ENCODE measurements at regions not wholly inside any gene's neighbourhood (a gene's known extent, or its start where the extent isn't known, plus 50 kb on each side); places are given as distances from the start of the nearest gene placed in this dataset.
A peak's percentile ranks its signal among the peaks of the same experiment; 100 is the strongest.

- Histone ChIP-seq H3K36me3 (ENCODE audit: control insufficient read depth in 2 of 2, insufficient read depth in 2 of 2, low read length in 2 of 2) (no peaks in the 10 kb centered on the region), H3K4me1 (ENCODE audit: control insufficient read depth in 2 of 2, insufficient read depth in 2 of 2, low read length in 2 of 2) (peaks cover 0 to 2% of the 10 kb centered on the region in 2 donors), H3K9me3 (ENCODE audit: control insufficient read depth in 2 of 2, low read length in 2 of 2) (no peaks in the 10 kb centered on the region), H3K9ac (ENCODE audit: low read depth in 1 of 2, low read length in 2 of 2) (no peak overlapping the region), H3K27ac (ENCODE audit: low read depth in 2 of 2, low read length in 2 of 2) (no peak overlapping the region), H3K4me3 (ENCODE audit: low read length in 2 of 2) (no peak overlapping the region), H3K27me3 (ENCODE audit: control insufficient read depth in 2 of 2, insufficient read depth in 2 of 2, low read length in 2 of 2) (no peaks in the 10 kb centered on the region)
Measured at GRCh38 chr10:3528823-3529403, 256.1 kb downstream of the KLF6 start.

- Histone ChIP-seq H3K9me3 (ENCODE audit: control insufficient read depth in 2 of 2, low read length in 2 of 2) (no peaks in the 10 kb centered on the region), H3K27me3 (ENCODE audit: control insufficient read depth in 2 of 2, insufficient read depth in 2 of 2, low read length in 2 of 2) (no peaks in the 10 kb centered on the region), H3K4me3 (ENCODE audit: low read length in 2 of 2) (no peak overlapping the region), H3K27ac (ENCODE audit: low read depth in 2 of 2, low read length in 2 of 2) (no peak overlapping the region), H3K36me3 (ENCODE audit: control insufficient read depth in 2 of 2, insufficient read depth in 2 of 2, low read length in 2 of 2) (no peaks in the 10 kb centered on the region), H3K4me1 (ENCODE audit: control insufficient read depth in 2 of 2, insufficient read depth in 2 of 2, low read length in 2 of 2) (peaks cover 0 to 2% of the 10 kb centered on the region in 2 donors), H3K9ac (ENCODE audit: low read depth in 1 of 2, low read length in 2 of 2) (no peak overlapping the region)
Measured at GRCh38 chr10:3528271-3528670, 256.7 kb downstream of the KLF6 start.

GRCh38 chr10:3527869-3528268, 257.1 kb downstream of the KLF6 start:
- Histone ChIP-seq H3K4me3 (ENCODE audit: low read length in 2 of 2) (no peak overlapping the region), H3K9ac (ENCODE audit: low read depth in 1 of 2, low read length in 2 of 2) (no peak overlapping the region), H3K27ac (ENCODE audit: low read depth in 2 of 2, low read length in 2 of 2) (no peak overlapping the region), H3K4me1 (ENCODE audit: control insufficient read depth in 2 of 2, insufficient read depth in 2 of 2, low read length in 2 of 2) (peaks cover 0 to 2% of the 10 kb centered on the region in 2 donors), H3K27me3 (ENCODE audit: control insufficient read depth in 2 of 2, insufficient read depth in 2 of 2, low read length in 2 of 2) (no peaks in the 10 kb centered on the region), H3K9me3 (ENCODE audit: control insufficient read depth in 2 of 2, low read length in 2 of 2) (no peaks in the 10 kb centered on the region), H3K36me3 (ENCODE audit: control insufficient read depth in 2 of 2, insufficient read depth in 2 of 2, low read length in 2 of 2) (no peaks in the 10 kb centered on the region)

GRCh38 chr10:3526727-3527501, 258.1 kb downstream of the KLF6 start:
- H3K36me3 ChIP-seq (ENCODE audit: control insufficient read depth in 2 of 2, insufficient read depth in 2 of 2, low read length in 2 of 2) = no peaks in the 10 kb centered on the region
- no peaks in the 10 kb centered on the region for H3K9me3 ChIP-seq (ENCODE audit: control insufficient read depth in 2 of 2, low read length in 2 of 2)
- H3K4me1 ChIP-seq (ENCODE audit: control insufficient read depth in 2 of 2, insufficient read depth in 2 of 2, low read length in 2 of 2) = peaks cover 0 to 2% of the 10 kb centered on the region in 2 donors
- H3K9ac ChIP-seq (ENCODE audit: low read depth in 1 of 2, low read length in 2 of 2) = no peak overlapping the region
- no peak overlapping the region for H3K4me3 ChIP-seq (ENCODE audit: low read length in 2 of 2)
- H3K27me3 ChIP-seq (ENCODE audit: control insufficient read depth in 2 of 2, insufficient read depth in 2 of 2, low read length in 2 of 2) = no peaks in the 10 kb centered on the region
- peak overlapping the region in 1 of 2 donors; percentile 5 for H3K27ac ChIP-seq (ENCODE audit: low read depth in 2 of 2, low read length in 2 of 2)

- Histone ChIP-seq H3K27me3 (ENCODE audit: control insufficient read depth in 2 of 2, insufficient read depth in 2 of 2, low read length in 2 of 2) (no peaks in the 10 kb centered on the region), H3K36me3 (ENCODE audit: control insufficient read depth in 2 of 2, insufficient read depth in 2 of 2, low read length in 2 of 2) (no peaks in the 10 kb centered on the region), H3K4me3 (ENCODE audit: low read length in 2 of 2) (no peak overlapping the region), H3K9me3 (ENCODE audit: control insufficient read depth in 2 of 2, low read length in 2 of 2) (no peaks in the 10 kb centered on the region), H3K4me1 (ENCODE audit: control insufficient read depth in 2 of 2, insufficient read depth in 2 of 2, low read length in 2 of 2) (peaks cover 0 to 2% of the 10 kb centered on the region in 2 donors), H3K27ac (ENCODE audit: low read depth in 2 of 2, low read length in 2 of 2) (no peak overlapping the region), H3K9ac (ENCODE audit: low read depth in 1 of 2, low read length in 2 of 2) (no peak overlapping the region)
Measured at GRCh38 chr10:3525832-3526449, 259.1 kb downstream of the KLF6 start.

- Histone ChIP-seq H3K27ac (ENCODE audit: low read depth in 2 of 2, low read length in 2 of 2) (no peak overlapping the region), H3K4me3 (ENCODE audit: low read length in 2 of 2) (no peak overlapping the region), H3K4me1 (ENCODE audit: control insufficient read depth in 2 of 2, insufficient read depth in 2 of 2, low read length in 2 of 2) (peaks cover 0 to 2% of the 10 kb centered on the region in 2 donors), H3K36me3 (ENCODE audit: control insufficient read depth in 2 of 2, insufficient read depth in 2 of 2, low read length in 2 of 2) (no peaks in the 10 kb centered on the region), H3K27me3 (ENCODE audit: control insufficient read depth in 2 of 2, insufficient read depth in 2 of 2, low read length in 2 of 2) (no peaks in the 10 kb centered on the region), H3K9me3 (ENCODE audit: control insufficient read depth in 2 of 2, low read length in 2 of 2) (no peaks in the 10 kb centered on the region), H3K9ac (ENCODE audit: low read depth in 1 of 2, low read length in 2 of 2) (no peak overlapping the region)
Measured at GRCh38 chr10:3524086-3524960, 260.7 kb downstream of the KLF6 start.

- H3K36me3 ChIP-seq (ENCODE audit: control insufficient read depth in 2 of 2, insufficient read depth in 2 of 2, low read length in 2 of 2) = no peaks in the 10 kb centered on the region
- no peak overlapping the region for H3K27ac ChIP-seq (ENCODE audit: low read depth in 2 of 2, low read length in 2 of 2)
- no peak overlapping the region for H3K9ac ChIP-seq (ENCODE audit: low read depth in 1 of 2, low read length in 2 of 2)
- H3K4me1 ChIP-seq (ENCODE audit: control insufficient read depth in 2 of 2, insufficient read depth in 2 of 2, low read length in 2 of 2) = peaks cover 0 to 2% of the 10 kb centered on the region in 2 donors
- no peak overlapping the region for H3K4me3 ChIP-seq (ENCODE audit: low read length in 2 of 2)
- no peaks in the 10 kb centered on the region for H3K9me3 ChIP-seq (ENCODE audit: control insufficient read depth in 2 of 2, low read length in 2 of 2)
- no peaks in the 10 kb centered on the region for H3K27me3 ChIP-seq (ENCODE audit: control insufficient read depth in 2 of 2, insufficient read depth in 2 of 2, low read length in 2 of 2)
Measured at GRCh38 chr10:3523309-3524050, 261.5 kb downstream of the KLF6 start.

GRCh38 chr10:3516923-3517255, 268.1 kb downstream of the KLF6 start:
- Histone ChIP-seq H3K4me1 (ENCODE audit: control insufficient read depth in 2 of 2, insufficient read depth in 2 of 2, low read length in 2 of 2) (no peaks in the 10 kb centered on the region), H3K36me3 (ENCODE audit: control insufficient read depth in 2 of 2, insufficient read depth in 2 of 2, low read length in 2 of 2) (no peaks in the 10 kb centered on the region), H3K27me3 (ENCODE audit: control insufficient read depth in 2 of 2, insufficient read depth in 2 of 2, low read length in 2 of 2) (no peaks in the 10 kb centered on the region), H3K9ac (ENCODE audit: low read depth in 1 of 2, low read length in 2 of 2) (no peak overlapping the region), H3K4me3 (ENCODE audit: low read length in 2 of 2) (no peak overlapping the region), H3K27ac (ENCODE audit: low read depth in 2 of 2, low read length in 2 of 2) (no peak overlapping the region), H3K9me3 (ENCODE audit: control insufficient read depth in 2 of 2, low read length in 2 of 2) (no peaks in the 10 kb centered on the region)

- Histone ChIP-seq H3K9ac (ENCODE audit: low read depth in 1 of 2, low read length in 2 of 2) (no peak overlapping the region), H3K27me3 (ENCODE audit: control insufficient read depth in 2 of 2, insufficient read depth in 2 of 2, low read length in 2 of 2) (no peaks in the 10 kb centered on the region), H3K4me1 (ENCODE audit: control insufficient read depth in 2 of 2, insufficient read depth in 2 of 2, low read length in 2 of 2) (no peaks in the 10 kb centered on the region), H3K9me3 (ENCODE audit: control insufficient read depth in 2 of 2, low read length in 2 of 2) (no peaks in the 10 kb centered on the region), H3K4me3 (ENCODE audit: low read length in 2 of 2) (no peak overlapping the region), H3K36me3 (ENCODE audit: control insufficient read depth in 2 of 2, insufficient read depth in 2 of 2, low read length in 2 of 2) (no peaks in the 10 kb centered on the region), H3K27ac (ENCODE audit: low read depth in 2 of 2, low read length in 2 of 2) (no peak overlapping the region)
Measured at GRCh38 chr10:3516234-3516922, 268.6 kb downstream of the KLF6 start.
